Keratinocyte (primary cell): ENCODE measurements at regions not wholly inside any gene's neighbourhood (a gene's known extent, or its start where the extent isn't known, plus 50 kb on each side); places are given as distances from the start of the nearest gene placed in this dataset.

Experiments used
- DNase-seq: peaks from one replicate; pipeline ENCODE4 v3.0.0-alpha.2; 2011; ENCODE audit warnings: low read depth, missing footprints, low spot score
- FAIRE-seq: peaks from 2 replicates; lab custom pipeline; 2011; peaks lifted over from hg19 to GRCh38; lab: Jason Lieb, UNC
- H2AFZ ChIP-seq: 2 replicates; pipeline ENCODE4 v1.6.0; 2012; ENCODE audit warnings: low read length, control low read depth, inconsistent platforms; ENCODE audit not compliant: control insufficient read depth
- H3K27ac ChIP-seq: 2 replicates; pipeline ENCODE4 v1.5.1; 2011; ENCODE audit warnings: low read length; ENCODE audit not compliant: control insufficient read depth, insufficient read depth
- H3K27me3 ChIP-seq: 3 replicates; pipeline ENCODE4 v1.6.0; 2011; ENCODE audit warnings: low read length; ENCODE audit not compliant: control insufficient read depth, insufficient read depth; ENCODE audit errors: extremely low read depth
- H3K36me3 ChIP-seq, 2 experiments: 2 replicates in 1 of 2; 3 replicates in 1 of 2; pipeline ENCODE4 v1.5.1; 2011; ENCODE audit warnings: low read length in 2 of 2, mild to moderate bottlenecking in 1 of 2; ENCODE audit not compliant: control insufficient read depth in 2 of 2, insufficient read depth in 2 of 2; ENCODE audit errors: extremely low read depth in 1 of 2
- H3K4me1 ChIP-seq: 3 replicates; pipeline ENCODE4 v1.5.1; 2011; ENCODE audit warnings: low read length; ENCODE audit not compliant: control insufficient read depth, insufficient read depth; ENCODE audit errors: extremely low read depth
- H3K4me2 ChIP-seq: 3 replicates; pipeline ENCODE4 v1.6.0; 2011; ENCODE audit warnings: low read depth, low read length; ENCODE audit not compliant: control insufficient read depth, insufficient read depth; ENCODE audit errors: extremely low read depth
- H3K4me3 ChIP-seq, 3 experiments: fragments of 200-600 bp in 1 of 3; sonication (generic) in 1 of 3; 2 replicates in 2 of 3; 3 replicates in 1 of 3; pipeline ENCODE4 v1.5.1; 2011 to 2016; ENCODE audit warnings: low read length in 3 of 3, mild to moderate bottlenecking in 3 of 3, control low read depth in 2 of 3, inconsistent platforms in 1 of 3, low read depth in 1 of 3, mixed read lengths in 1 of 3, mixed run types in 1 of 3, moderate library complexity in 1 of 3; ENCODE audit not compliant: control insufficient read depth in 2 of 3, insufficient read depth in 2 of 3; ENCODE audit errors: extremely low read depth in 1 of 3
- H3K79me2 ChIP-seq: 2 replicates; pipeline ENCODE4 v1.6.0; 2012; ENCODE audit warnings: low read length; ENCODE audit not compliant: control insufficient read depth, insufficient read depth
- H3K9ac ChIP-seq: 3 replicates; pipeline ENCODE4 v1.6.0; 2011; ENCODE audit warnings: low read length; ENCODE audit not compliant: control insufficient read depth, insufficient read depth; ENCODE audit errors: extremely low read depth
- H3K9me1 ChIP-seq: 3 replicates; pipeline ENCODE4 v1.6.0; 2011; ENCODE audit warnings: low read length; ENCODE audit not compliant: control insufficient read depth, insufficient read depth; ENCODE audit errors: extremely low read depth
- H3K9me3 ChIP-seq: 2 replicates; pipeline ENCODE4 v1.5.1; 2012; ENCODE audit warnings: low read depth, low read length; ENCODE audit not compliant: control insufficient read depth
- H4K20me1 ChIP-seq: 3 replicates; pipeline ENCODE4 v1.6.0; 2011; ENCODE audit warnings: low read length; ENCODE audit not compliant: control insufficient read depth, insufficient read depth; ENCODE audit errors: extremely low read depth
- EZH2 ChIP-seq: IDR thresholded peaks from one replicate; pipeline ENCODE4 v1.6.1; 2012; ENCODE audit warnings: inconsistent platforms, mild to moderate bottlenecking, low read length, moderate library complexity
- dilution Hi-C: fragments of 300-500 bp; cut with MboI; formaldehyde crosslinking; loops from one replicate; pipeline ENCODE4 v1.7.0; 2020; ENCODE audit warnings: low sequenced_read_pairs; ENCODE audit not compliant: extremely low pct_ligation_motif_present
- TF ChIP-seq, protein P1 (sequence below), 3 experiments: IDR thresholded peaks in 1 of 3; conservative IDR thresholded peaks in 1 of 3; optimal IDR thresholded peaks in 1 of 3; 2 replicates in 2 of 3; 3 replicates in 1 of 3; pipeline versions ENCODE3 to v1.5.1; 2011; ENCODE audit warnings: low read length in 3 of 3, mild to moderate bottlenecking in 3 of 3, moderate library complexity in 2 of 3, control low read depth in 1 of 3, inconsistent platforms in 1 of 3; ENCODE audit not compliant: insufficient read depth in 2 of 3; ENCODE audit errors: extremely low read depth in 1 of 3

- Histone ChIP-seq H3K9me3 (no peaks in the 10 kb centered on the region), H2AFZ (no peak overlapping the region), H3K27ac (no peak overlapping the region), H3K4me3 (no peak overlapping the region), H3K4me1 (no peaks in the 10 kb centered on the region), H3K79me2 (no peaks in the 10 kb centered on the region), H3K9me1 (no peaks in the 10 kb centered on the region), H3K9ac (no peak overlapping the region), H3K36me3 (no peaks in the 10 kb centered on the region), H3K27me3 (no peaks in the 10 kb centered on the region), H4K20me1 (no peaks in the 10 kb centered on the region), H3K4me2 (no peak overlapping the region)
- no peak for TF ChIP-seq EZH2
- TF ChIP-seq, protein P1, sequence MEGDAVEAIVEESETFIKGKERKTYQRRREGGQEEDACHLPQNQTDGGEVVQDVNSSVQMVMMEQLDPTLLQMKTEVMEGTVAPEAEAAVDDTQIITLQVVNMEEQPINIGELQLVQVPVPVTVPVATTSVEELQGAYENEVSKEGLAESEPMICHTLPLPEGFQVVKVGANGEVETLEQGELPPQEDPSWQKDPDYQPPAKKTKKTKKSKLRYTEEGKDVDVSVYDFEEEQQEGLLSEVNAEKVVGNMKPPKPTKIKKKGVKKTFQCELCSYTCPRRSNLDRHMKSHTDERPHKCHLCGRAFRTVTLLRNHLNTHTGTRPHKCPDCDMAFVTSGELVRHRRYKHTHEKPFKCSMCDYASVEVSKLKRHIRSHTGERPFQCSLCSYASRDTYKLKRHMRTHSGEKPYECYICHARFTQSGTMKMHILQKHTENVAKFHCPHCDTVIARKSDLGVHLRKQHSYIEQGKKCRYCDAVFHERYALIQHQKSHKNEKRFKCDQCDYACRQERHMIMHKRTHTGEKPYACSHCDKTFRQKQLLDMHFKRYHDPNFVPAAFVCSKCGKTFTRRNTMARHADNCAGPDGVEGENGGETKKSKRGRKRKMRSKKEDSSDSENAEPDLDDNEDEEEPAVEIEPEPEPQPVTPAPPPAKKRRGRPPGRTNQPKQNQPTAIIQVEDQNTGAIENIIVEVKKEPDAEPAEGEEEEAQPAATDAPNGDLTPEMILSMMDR (optimal IDR thresholded peaks at IDR 0.05 in 1 of 3, IDR thresholded peaks at IDR 0.05 in 1 of 3, conservative IDR thresholded peaks at IDR 0.05 in 1 of 3; ENCODE audit: extremely low read depth in 1 of 3, insufficient read depth in 2 of 3, low read length in 3 of 3), result no peak
- FAIRE-seq (no peak), DNase-seq (no peak)
- dilution Hi-C loops, result no loop called here
These were observed 385.8 kb downstream of the FLRT2 start for GRCh38 chr14:85915711-85916110.

- Histone ChIP-seq H3K4me2 (no peak overlapping the region), H3K9me1 (no peaks in the 10 kb centered on the region), H2AFZ (no peak overlapping the region), H3K27ac (no peak overlapping the region), H3K4me1 (no peaks in the 10 kb centered on the region), H3K4me3 (no peak overlapping the region), H3K36me3 (no peaks in the 10 kb centered on the region), H3K79me2 (no peaks in the 10 kb centered on the region), H3K9me3 (no peaks in the 10 kb centered on the region), H3K27me3 (no peaks in the 10 kb centered on the region), H3K9ac (no peak overlapping the region), H4K20me1 (no peaks in the 10 kb centered on the region)
- FAIRE-seq (no peak), DNase-seq (no peak)
- dilution Hi-C loops, result no loop called here
- TF ChIP-seq EZH2, result no peak
- TF ChIP-seq, protein P1 (optimal IDR thresholded peaks at IDR 0.05 in 1 of 3, IDR thresholded peaks at IDR 0.05 in 1 of 3, conservative IDR thresholded peaks at IDR 0.05 in 1 of 3; ENCODE audit: extremely low read depth in 1 of 3, insufficient read depth in 2 of 3, low read length in 3 of 3), result no peak
These were observed 382.2 kb downstream of the FLRT2 start for GRCh38 chr14:85912141-85912540.
